K562 (cell line): ENCODE measurements at regions not wholly inside any gene's neighbourhood (a gene's known extent, or its start where the extent isn't known, plus 50 kb on each side); places are given as distances from the start of the nearest gene placed in this dataset.

Experiments
- CHD7 ChIP-seq: fragments of 200-600 bp; sonication (generic); IDR thresholded peaks from one replicate; pipeline ENCODE4 v1.6.1; 2012; ENCODE audit warnings: mild to moderate bottlenecking, low read depth, low read length, inconsistent platforms
- ZBED1 ChIP-seq: IDR thresholded peaks from 2 replicates; pipeline ENCODE4 v1.6.1; 2014
- ZNF133 ChIP-seq: fragments of 250-450 bp; sonication (Bioruptor Pico); IDR thresholded peaks from 2 replicates; pipeline ENCODE4 v1.4.0; 2020; ENCODE audit warnings: mild to moderate bottlenecking

GRCh38 chr5:8399471-8399870 lies 530.5 kb downstream of the MTRR start (continued):
- no peak for TF ChIP-seq CHD7
- no peak for TF ChIP-seq ZNF133 (CRISPR knock-in tag)
- no peak for TF ChIP-seq ZBED1
